ENCODE measurements at regions not wholly inside any gene's neighbourhood (a gene's known extent, or its start where the extent isn't known, plus 50 kb on each side); places are given as distances from the start of the nearest gene placed in this dataset.

DNA sequence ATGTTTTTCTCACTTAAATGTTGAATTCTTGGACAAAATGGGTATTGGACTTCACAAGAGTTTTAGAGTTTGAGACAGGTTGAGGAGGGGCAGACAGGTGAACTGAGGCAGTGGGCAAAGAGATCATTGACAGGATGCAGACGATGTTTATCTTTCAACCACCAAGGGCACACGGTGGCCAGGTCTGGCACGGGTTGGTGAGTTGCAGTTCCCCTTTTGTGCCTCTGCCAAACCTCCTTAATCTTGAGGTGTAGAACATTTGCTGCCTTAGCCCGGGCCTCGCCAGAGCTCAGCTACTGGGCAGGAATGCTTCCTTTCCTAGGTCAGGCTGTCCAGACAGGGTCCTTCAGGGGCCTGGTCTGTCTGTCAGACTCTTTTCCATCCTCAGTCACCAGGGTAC is 567.4 kb upstream of the SOX9 start:
- Histone ChIP-seq H3K36me3 (no peaks in the 10 kb centered on the region), H3K4me1 (no peaks in the 10 kb centered on the region), H3K27me3 (no peaks in the 10 kb centered on the region), H3K27ac (no peak overlapping the region), H3K4me3 (no peak overlapping the region), H3K9me3 (no peaks in the 10 kb centered on the region)
- WGBS, 2 donors = 76 to 77% methylated on average over 5 of the region's 5 CpGs
- intact Hi-C loops (cut with DNase I) = no loop called here
- no peak for ATAC-seq
- DNase-seq = no peak
- TF ChIP-seq, protein P1, sequence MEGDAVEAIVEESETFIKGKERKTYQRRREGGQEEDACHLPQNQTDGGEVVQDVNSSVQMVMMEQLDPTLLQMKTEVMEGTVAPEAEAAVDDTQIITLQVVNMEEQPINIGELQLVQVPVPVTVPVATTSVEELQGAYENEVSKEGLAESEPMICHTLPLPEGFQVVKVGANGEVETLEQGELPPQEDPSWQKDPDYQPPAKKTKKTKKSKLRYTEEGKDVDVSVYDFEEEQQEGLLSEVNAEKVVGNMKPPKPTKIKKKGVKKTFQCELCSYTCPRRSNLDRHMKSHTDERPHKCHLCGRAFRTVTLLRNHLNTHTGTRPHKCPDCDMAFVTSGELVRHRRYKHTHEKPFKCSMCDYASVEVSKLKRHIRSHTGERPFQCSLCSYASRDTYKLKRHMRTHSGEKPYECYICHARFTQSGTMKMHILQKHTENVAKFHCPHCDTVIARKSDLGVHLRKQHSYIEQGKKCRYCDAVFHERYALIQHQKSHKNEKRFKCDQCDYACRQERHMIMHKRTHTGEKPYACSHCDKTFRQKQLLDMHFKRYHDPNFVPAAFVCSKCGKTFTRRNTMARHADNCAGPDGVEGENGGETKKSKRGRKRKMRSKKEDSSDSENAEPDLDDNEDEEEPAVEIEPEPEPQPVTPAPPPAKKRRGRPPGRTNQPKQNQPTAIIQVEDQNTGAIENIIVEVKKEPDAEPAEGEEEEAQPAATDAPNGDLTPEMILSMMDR (IDR thresholded peaks at IDR 0.05) = no peak

DNA sequence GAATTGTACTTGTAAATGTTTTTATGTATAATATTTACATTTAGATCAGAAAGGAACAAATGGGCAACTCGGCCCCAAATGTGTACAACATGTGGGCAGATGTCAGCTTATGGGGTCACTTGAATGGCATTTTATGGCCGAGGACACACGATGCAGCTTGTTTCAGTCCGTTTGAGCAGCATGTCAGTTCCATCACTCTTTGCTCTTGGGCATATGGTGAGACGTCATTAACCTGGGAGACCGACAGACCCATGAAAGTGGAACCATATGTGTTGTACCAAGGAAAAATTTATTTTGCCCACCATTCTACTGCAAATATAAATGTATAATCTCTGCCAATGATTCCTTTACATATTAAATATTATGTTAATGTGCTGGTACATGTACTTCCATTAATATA is 561.9 kb upstream of the SOX9 start:
- H3K27me3 ChIP-seq = no peaks in the 10 kb centered on the region
- DNase-seq = no peak
- no peaks in the 10 kb centered on the region for H3K36me3 ChIP-seq
- H3K9me3 ChIP-seq = no peaks in the 10 kb centered on the region
- intact Hi-C loops (cut with DNase I) = no loop called here
- no peaks in the 10 kb centered on the region for H3K4me1 ChIP-seq
- ATAC-seq = no peak
- TF ChIP-seq, protein P1 (IDR thresholded peaks at IDR 0.05) = no peak
- WGBS, 2 donors = 80 to 87% methylated on average over 6 of the region's 6 CpGs
- no peak overlapping the region for H3K4me3 ChIP-seq
- H3K27ac ChIP-seq = no peak overlapping the region

DNA sequence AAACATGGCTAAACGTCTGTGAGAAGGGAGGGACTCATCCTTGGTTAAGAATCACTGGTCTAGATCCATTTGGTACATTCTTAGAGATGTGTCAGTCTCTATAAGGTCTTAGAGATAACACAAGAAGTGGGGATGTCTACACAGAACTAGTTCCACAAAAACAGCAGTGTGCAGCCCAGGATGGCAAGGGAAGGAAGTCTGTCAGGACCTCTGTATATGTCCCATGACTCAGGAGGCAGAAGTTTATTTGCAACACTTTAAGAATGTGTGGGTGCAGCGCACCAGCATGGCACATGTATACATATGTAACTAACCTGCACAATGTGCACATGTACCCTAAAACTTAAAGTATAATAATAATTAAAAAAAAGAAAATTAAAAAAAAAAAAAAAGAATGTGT is 548.5 kb upstream of the SOX9 start:
- H3K36me3 ChIP-seq = no peaks in the 10 kb centered on the region
- TF ChIP-seq, protein P1 (IDR thresholded peaks at IDR 0.05) = no peak
- H3K27ac ChIP-seq = no peak overlapping the region
- no peak for DNase-seq
- no peak for ATAC-seq
- peaks cover 0 to 3% (median 0%) of the 10 kb centered on the region in 11 donors for H3K9me3 ChIP-seq
- WGBS, 2 donors = 67 to 73% methylated on average over 2 of the region's 2 CpGs
- H3K27me3 ChIP-seq = no peaks in the 10 kb centered on the region
- no peak overlapping the region for H3K4me3 ChIP-seq
- no peaks in the 10 kb centered on the region for H3K4me1 ChIP-seq
- intact Hi-C loops (cut with DNase I) = no loop called here

DNA sequence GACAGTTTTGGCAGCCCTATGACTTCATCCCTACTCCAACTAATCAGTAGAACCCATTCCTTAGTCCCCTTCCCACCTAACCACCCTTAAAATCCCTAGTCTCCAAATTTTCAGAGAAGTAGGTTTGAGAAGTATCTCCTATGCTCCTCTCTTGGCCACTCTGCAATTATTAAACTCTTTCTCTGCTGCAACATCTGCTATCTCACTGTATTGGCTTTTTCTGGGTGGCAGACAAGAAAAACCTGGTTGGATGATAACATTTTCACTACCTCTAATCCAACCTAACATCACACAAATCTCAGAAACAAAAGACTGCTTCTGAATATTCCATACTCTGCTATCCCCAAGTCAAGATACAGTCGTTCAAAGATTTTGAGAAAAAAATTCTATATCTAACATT is 542.4 kb upstream of the SOX9 start:
- Histone ChIP-seq H3K9me3 (peaks cover 0 to 18% (median 6%) of the 10 kb centered on the region in 11 donors), H3K4me3 (no peak overlapping the region), H3K27me3 (no peaks in the 10 kb centered on the region), H3K4me1 (no peaks in the 10 kb centered on the region), H3K27ac (no peak overlapping the region), H3K36me3 (no peaks in the 10 kb centered on the region)
- DNase-seq = no peak
- intact Hi-C loops (cut with DNase I) = no loop called here
- TF ChIP-seq, protein P1 (IDR thresholded peaks at IDR 0.05) = no peak
- 81 to 84% methylated on average over 1 of the region's 1 CpG for WGBS, 2 donors
- no peak for ATAC-seq

DNA sequence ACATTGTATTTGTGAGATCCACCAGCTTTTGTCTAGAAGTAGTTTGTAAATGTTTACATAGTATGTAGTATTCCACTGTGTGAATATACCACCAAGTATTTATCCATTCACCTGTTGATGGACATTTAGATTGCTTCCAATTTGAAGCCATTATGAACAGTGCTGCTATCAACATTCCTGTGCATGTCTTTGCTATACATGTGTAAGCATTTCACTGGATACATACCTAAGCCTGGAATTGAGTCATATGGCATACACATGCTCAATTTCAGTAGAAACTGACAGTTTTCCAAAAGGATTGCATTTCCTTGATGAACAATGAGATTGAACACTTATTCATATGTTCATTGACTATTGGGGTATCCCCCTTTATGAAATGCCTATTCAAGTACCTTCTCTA is 540.6 kb upstream of the SOX9 start:
- H3K4me1 ChIP-seq = no peaks in the 10 kb centered on the region
- H3K27ac ChIP-seq = no peak overlapping the region
- ATAC-seq = no peak
- peaks cover 0 to 18% (median 6%) of the 10 kb centered on the region in 11 donors for H3K9me3 ChIP-seq
- H3K27me3 ChIP-seq = no peaks in the 10 kb centered on the region
- TF ChIP-seq, protein P1 (IDR thresholded peaks at IDR 0.05) = no peak
- intact Hi-C loops (cut with DNase I) = no loop called here
- DNase-seq = no peak
- no peak overlapping the region for H3K4me3 ChIP-seq
- no peaks in the 10 kb centered on the region for H3K36me3 ChIP-seq
